NCI-H1417 (cell line): ENCODE measurements at regions not wholly inside any gene's neighbourhood (a gene's known extent, or its start where the extent isn't known, plus 50 kb on each side); places are given as distances from the start of the nearest gene placed in this dataset.
"Not testable (repeated sequence)": the region's sequence is repeated elsewhere in the genome, so short reads cannot be mapped to it uniquely, and the experiment has no call there.

Experiments used
- DNase-seq, 3 experiments: peaks; one replicate each; lab custom pipeline; 2025; lab: John Stamatoyannopoulos, UW

DNA sequence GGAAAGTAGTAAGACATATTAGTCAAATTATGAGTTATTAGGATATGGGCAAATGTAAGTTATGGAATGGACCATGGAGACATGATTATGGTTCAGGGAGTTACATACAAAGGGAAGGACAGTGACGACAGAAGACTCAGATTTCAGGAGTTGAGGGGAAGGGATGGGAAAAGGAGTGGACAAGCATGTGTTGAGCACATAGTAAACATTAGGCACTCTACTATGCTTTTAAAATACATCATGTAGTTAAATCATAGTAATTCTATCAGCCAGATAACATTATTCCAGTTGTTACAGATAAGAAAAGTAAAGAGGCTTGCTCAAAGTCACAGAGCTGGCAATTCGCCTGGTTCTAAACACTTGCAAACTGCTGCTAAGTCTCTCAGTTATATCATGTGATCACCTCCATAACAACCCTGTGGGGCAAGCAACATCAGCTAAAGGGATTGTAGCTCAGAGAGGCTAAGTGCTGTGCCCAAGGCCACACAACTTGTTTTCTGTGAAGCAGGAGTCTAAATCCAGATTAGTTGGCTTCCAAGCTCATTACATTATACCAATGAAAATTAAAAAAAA lies 115.2 kb upstream of the MDFIC start:
- DNase-seq, result no peak

DNA sequence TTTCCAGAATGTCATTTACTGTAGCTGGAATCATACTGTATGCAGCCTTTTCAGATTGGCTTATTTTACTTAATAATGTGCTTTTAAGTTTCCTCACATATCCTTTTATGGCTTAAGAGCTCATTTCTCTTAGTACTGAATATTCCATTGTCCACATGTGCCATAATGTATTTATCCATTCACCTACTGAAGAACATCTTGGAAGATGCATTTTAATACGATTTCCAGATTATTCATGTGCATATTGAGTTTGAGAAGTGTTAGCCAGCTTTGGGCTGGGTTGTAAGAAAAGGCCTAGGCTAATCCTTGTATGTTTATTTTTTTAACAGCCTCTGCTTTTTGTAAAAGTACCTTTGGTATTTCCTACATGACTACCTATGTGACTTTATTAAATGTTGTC lies 109.3 kb upstream of the MDFIC start:
- no peak for DNase-seq

DNA sequence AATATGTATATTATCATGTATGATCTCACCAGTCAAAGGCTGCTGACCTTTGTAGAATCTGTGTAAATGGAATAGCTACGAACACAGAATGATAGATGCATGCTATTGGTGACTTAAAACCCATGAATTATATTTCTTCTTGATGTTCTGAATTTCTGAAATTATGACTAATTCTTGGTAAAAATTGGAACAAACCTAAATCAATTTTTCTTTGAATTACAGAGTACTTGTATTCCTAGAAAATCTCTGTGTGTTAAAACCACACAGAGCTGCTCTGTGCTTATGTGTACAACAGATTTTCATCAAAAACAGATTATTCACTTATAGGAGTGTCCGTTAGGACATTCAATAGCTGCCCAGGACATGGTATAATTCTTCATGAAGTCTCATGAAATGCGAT lies 108.3 kb upstream of the MDFIC start:
- no peak for DNase-seq

DNA sequence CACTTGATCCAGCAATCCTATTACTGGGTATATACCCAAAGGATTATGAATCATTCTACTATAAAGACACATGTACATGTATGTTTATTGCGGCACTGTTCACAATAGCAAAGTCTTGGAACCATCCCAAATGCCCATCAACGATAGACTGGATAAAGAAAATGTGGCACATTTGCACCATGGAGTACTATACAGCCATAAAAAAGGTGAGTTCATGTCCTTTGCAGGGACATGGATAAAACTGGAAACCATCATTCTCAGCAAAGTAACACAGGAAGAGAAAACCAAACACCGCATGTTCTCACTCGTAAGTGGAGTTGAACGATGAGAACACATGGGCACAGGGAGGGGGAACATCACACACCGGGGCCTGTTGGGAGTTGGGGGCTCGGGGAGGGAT lies 104.9 kb upstream of the MDFIC start:
- DNase-seq, result not testable (repeated sequence)

DNA sequence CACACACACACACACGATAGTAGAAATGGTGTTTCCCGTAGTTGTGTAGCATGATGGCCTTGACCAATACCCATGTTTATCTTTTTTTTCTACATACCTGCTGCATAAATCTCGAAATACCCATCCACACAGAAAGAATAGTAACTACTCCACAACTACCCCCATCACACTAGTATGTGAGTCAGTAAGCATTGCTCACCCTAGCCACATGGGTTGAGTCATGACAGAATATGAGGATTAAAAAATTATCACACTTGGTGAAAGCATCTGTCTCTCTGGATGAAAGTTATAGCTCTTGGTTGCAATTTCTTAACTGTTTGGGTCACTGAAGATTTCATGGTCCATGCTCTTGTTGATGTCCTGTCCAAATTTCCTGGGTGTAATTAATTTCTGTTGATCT lies 103.4 kb upstream of the MDFIC start:
- no peak for DNase-seq

DNA sequence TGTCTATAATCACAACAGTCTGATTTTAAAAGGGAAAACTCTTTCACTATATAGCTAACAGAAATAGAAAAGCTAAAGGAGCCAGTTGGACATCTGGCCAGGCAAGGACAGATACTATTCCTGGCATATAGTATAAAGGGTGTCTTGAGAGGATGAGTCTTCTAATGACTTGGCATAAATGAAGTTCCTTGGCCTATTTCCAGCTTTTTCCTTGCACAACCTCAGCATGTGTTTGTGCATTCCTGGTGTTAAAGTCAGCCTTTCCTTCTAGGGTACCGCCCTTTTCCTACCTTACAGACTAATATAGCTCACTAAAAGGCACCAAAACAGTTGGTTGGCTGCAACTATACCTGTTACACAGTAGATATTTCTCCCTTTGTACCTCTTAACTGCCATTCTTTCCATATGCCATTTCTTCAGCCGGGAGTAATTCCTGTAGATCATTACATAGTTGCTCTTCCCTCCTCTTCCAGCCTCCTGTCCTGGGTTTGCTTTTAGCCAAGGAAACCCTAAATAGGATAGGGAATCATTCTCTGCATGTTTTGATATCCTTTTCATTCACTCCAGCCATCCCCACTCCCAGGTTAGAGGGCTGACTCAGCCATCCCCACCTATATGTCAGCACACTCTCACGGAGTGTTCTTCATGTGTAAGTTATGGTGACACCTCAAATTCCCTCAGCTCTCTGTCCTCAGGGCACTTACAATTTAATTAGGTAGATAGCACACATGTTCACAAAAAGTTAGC lies 102.1 kb upstream of the MDFIC start:
- no peak for DNase-seq

DNA sequence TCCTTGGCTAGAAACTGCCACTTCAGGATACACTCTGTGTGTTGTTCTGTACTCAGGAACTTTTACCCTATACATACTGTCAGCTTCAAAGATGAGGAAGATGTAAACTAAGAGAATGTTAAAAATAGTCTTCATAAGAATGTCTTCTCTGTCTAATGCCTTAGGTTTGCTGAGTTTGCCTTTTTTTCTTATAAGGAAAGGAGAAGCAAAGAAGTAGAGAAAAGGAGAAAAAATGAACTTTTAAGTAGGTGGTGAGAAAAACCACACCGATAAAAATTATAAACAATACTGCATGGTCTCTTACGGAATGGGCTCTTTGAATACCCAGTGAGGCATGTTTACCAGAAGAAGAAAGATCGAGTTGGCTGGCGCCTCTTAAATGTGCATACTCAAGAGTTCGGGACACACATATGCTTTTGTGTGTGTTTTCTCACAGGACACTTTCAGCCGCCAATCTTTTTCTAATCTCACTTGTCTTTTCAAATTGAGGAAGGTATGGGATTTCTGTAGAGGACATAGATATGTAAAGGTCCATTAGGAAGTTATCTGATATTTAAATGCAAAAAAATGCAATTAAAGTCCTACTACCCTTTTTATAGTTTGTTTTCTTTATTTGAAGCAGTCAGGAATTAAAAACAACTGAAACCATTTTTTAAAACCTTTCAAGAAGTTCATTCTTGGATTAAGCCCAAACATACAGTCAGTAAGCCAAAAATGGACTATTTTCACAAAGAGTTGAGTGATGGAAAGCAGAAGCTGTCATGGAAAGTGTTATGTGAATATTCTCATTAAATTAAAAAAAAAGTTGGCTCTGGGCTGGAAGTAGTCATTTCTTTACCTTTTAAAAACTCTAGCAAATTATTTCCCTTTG lies 100.6 kb upstream of the MDFIC start:
- DNase-seq, result no peak

DNA sequence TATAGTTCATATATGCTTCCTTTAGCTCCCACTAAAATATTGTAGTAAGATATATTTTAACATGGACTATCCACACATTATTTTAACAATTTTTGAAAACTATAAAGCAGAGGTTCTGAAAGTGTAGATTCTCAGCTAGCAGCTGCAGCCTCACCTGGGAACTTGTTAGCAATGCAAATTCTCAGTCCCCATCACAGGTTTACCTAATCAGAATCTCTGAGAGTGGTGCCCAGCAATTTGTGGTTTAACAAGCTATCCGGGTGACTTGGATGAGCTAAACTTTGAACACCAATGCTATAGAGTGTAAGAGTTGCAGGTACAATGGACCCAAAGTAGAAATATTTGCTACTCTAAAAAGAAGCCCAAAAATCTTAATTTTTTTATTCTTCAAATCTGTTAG lies 99.8 kb upstream of the MDFIC start:
- DNase-seq, result no peak

DNA sequence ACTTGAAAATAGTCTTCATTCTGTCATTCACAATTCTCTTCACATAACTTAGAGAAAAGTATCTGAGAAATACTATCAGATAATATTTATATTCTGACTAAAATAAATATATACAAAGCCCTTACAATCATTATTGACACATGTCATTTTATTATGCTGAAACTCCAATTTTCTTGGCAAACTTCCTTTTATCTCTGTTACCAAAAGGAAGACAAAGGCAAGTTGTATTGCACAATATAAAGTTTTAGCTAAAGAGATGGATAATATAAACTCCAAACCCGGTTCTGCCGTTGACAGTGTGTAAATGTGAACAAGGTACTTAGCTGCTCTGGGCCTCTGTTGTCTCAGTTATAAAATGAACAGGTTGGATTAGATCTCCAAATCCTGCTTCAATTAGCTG lies 99.0 kb upstream of the MDFIC start:
- no peak for DNase-seq

DNA sequence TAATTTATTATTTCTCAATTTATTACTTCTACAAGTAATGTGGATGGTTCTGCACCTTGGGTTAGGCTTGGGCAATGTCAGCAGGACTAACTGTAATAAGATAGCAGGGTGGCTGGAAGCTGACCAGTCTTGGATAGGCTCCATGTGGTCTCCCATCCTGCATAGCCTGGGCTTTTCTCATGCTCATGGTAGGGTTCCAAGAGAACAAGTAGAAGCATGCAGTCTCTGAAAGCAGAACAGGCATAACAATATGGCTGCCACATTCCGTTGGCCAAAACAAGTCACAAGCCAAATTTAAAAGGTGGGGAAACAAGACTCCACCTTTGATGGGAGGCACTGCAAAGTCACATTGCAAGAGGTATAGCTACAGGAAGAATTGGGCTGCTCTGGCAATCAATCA lies 98.6 kb upstream of the MDFIC start:
- no peak for DNase-seq

DNA sequence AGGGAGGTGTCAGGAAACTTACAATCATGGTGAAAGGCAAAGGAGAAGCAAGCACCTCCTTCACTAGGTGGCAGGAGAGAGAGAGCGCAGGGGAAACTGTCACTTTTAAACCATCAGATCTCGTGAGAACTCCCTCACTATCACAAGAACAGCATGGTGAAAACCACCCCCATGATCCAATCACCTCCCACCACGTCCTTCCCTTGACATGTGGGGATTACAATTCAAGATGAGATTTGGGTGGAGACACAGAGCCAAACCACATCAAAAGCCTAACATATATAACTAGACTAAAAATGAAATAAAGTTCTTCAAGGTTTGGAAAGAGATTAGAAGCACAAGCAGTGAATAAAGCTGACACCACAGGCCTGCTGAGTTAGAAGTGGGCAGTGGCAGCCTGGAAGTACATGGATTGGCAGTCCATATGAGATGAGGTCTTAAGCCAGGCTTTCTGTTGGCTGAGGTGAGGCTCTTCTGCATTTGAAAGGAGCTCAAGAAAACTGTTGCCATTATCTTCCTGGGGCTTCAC lies 96.4 kb upstream of the MDFIC start:
- no peak for DNase-seq

DNA sequence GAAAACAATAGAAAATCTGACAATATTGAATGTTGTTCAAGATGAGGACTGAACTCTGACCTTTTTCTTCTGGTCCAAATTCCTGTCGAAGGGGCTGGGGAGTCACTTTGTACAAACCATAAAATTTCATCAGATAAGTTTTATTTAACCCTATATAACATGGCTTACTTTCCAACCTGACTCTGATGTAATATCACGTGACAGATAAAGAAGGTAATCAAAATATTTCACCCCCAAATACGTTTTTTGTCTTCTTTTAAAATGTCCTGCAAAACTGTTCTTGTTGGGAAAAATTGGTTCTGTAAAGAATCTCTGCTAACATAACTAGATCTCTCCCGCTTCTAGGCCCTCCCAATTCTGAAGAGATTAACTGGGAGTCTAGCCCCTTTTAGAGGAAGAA lies 90.9 kb upstream of the MDFIC start:
- DNase-seq, result no peak

DNA sequence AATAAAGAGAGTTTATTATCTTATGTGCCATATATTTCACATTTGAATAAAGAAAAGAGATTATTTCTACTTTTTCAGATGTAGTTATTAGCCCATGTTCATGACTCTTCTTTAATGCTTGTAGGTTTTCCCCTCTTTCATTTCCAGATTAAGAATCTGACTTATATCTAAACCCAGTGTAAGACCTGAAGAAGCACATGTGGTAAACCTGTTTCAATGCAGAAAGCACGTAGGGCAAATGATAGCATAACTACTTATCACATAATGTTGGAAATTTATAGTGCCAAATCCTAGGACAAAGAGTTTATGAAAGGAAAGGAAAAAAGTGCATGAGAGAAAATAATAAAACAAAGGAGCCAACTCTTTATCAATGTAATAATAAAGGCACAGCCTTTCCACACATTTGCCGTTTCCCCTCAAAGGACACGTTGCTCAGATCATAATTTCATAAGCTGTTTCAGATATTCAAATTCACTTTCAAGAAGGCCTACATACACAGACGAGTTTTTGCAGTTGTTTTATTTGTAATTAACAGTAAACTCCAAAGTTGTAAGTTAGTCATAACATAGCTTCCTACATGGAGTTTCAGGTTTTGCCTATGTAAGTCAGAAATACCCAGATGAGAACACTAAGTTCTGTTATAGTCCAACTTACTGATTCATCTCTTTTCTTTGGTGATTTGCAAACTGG lies 88.8 kb upstream of the MDFIC start:
- DNase-seq, result no peak

DNA sequence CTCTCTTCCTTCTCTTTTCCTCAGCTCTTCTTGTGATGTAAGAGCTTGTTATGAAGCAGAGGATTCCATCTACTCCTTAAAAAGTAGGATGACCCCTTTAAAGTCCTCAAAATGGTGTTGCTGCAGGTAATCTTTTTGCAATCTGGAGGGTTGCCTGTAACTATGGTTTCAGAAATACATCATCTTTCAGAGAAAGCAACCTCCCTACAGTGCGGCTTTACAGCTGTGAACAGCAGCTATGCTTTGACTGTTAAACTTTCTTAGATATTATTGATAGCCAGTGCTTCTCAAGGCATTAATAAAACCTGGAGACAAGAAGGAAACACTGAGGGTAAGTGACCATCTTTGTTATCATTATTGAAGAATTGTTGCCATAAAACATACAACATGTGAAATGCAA lies 86.6 kb upstream of the MDFIC start:
- no peak for DNase-seq

DNA sequence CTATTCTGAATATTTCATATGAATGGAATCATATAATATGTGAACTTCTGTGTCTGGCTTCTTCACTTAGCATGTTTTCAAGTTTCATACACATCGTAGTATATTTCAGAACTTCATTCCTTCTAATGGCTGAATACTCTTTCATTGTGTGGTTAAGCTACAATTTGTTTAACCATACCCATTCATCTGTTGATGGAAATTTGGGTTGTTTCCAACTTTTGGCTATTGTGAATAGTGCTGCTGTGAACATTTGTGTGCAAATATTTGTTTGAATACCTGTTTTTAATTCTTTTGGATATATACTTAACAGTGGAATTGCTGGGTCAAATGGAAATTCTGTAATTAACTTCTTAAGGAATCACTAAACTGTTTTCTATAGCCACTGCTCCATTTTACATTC lies 86.0 kb upstream of the MDFIC start:
- no peak for DNase-seq

DNA sequence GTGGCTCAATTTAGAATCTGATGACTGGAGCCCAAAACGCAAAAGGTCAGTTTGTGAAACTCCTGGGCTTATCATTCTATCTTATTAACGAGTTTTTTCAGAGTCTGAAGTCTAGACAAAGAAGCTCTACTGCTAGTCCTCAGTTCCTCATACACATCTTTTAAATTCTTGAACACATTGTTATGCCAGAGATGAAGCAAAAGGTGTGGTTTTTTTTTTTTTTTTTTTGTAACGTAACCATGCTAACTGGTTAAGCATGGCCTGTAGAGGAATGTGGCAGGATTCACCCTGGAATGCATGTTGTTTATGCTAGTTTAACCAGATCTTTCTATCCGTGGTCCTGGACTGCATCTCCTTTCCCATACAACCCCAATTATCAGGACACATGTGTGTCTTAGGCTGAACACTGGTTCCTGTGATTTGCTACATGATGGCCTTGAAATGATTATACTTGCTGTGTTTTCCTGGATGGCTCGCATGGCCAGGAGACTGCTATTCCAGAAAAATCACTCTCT lies 79.3 kb upstream of the MDFIC start:
- DNase-seq, result no peak

DNA sequence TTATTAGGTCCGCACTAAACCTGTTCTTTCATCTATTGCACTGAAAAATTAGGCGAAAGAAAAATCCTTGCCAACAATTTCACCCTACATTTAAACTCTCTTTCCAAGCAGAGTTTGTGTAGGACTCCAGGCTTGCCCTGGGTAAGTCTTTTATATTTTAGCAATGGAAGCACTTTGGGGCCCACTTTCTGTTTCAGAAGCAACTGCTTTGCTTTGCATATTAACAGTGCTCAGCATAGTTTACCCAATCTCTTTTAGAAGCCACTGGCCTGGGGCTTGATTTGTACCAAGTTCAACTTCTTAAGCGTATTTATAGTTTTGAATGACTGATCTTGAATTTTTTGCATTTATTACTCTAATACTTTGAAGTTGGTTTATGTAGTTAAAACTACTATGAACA lies 78.8 kb upstream of the MDFIC start:
- DNase-seq, result no peak

DNA sequence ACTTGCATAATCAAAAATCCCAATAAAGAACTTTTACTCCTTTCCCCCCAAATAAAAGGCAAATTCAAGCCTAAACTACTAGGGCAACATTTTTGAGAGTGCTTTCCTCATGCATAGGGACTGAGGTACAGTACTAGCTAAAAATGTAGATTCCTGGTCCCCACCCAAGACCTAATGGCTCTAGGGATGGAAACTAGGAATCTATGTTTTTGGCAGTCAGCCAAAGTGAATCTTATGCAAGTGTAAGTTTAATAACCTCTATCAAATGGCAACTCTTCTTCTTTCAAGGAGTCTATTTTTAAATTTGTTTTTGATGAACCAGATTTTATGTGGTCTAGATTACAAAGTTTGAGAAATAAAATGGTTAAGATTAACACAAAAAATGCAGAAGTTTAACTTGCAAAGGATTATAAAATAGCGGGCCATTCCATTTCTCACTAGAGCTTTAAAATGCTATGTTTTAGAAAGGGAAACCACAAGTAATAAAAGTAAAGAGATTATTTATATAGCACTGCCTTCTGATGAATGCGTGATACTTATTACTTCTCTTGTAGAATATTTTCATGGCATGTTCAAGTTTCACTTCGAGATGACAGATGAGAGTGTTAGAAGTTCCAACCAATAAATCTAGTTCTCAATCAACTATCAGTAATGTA lies 70.4 kb upstream of the MDFIC start:
- DNase-seq, result peak in 2 of 3 experiments; percentile 29 to 55

DNA sequence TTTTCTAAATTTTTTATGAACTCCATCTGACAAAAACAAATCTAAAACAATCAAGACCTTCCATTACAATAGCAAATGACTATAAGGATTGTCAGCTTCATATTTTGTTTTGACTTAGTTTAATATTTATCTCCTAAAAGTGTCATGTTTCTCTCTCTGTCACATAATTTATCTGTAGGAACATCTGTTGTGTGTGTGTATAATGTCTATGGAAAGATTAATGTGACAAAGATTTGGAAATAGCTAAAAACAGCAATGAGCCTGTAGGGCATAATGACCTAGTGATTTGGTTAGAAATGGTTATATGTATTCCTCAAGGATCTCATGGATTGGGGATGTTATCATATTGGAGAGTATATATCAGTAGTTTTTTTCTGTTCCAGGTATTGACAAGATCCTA lies 69.6 kb upstream of the MDFIC start:
- no peak for DNase-seq

DNA sequence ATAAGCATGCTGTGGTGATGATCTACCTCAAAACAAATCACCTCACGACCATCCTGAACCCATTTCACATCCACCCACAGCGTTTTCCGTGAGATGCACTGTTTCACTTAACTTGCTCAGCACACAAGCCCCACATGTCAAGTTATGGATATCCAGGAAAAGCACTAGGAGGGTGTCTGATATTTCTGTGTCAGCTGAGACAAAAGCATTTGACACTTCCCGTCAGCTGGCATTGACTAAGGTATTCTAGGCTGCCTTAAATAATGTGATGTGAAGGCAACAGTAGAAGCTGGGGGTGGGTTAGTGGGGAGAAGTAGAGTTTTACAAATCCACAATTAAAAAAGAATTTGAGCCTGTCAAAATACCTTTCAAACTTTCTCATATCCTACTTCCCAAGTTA lies 68.7 kb upstream of the MDFIC start:
- no peak for DNase-seq

DNA sequence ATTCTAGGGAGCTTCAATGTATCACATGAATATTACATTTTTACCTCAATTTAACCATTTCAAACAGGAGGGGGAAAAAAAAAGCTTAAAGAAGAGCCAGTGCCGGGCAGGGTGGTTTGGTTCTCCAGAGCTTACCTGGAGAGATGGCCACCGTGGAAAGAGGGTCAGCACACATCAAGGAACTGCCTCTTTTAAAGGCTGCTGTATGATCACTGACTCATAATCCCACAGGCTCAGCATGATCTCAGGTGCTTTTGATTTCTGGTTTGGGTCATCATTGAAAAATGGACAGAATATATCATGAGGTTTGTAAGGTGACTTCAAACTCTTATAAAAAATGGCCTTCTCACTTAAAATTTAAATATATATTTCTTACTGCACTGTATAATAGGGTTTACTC lies 67.5 kb upstream of the MDFIC start:
- no peak for DNase-seq

DNA sequence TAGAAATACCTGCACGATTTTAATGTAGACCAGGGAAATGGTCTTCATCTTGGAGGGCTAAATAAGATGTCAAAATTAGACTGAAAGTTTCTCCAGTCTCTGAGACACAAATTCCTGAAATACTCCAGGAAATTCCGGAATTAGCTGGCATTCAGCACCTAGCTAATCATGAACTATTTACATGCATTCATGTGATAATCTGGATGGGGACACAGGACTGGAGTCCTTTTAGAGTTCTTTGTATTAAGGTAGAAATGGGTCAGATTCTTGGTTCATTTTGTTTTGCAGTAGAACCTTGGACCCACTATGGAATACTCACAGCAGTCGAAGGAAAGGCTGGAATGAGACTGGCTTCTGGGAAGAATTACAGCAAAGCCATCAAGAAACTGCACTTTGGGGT lies 65.3 kb upstream of the MDFIC start:
- DNase-seq, result no peak
